ENCODE measurements at regions not wholly inside any gene's neighbourhood (a gene's known extent, or its start where the extent isn't known, plus 50 kb on each side); places are given as distances from the start of the nearest gene placed in this dataset.

DNA sequence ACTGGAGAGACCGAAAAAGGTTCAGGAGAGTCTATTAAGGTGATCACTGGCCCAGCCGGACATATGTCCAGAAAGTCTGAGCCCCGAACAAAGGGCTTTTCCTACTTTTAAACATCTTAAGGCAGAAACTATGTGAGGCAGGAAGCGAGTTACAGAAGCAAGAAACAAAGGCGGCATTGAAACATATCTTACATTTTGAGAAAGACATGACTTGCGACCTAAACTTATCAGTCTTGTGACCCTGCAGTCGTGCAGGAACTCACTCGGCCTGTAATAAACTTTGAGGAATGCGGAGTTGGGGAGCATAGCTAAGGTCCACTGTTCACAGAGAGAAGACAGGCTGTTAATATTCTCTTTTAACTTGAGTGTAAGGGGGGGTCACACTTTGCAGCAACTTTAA lies 158.7 kb downstream of the TBX22 start:
- TF ChIP-seq POLR2AphosphoS5 (IDR thresholded peaks at IDR 0.05; ENCODE audit: low read depth, low read length), result no peak
- no peak for TF ChIP-seq POLR2A (IDR thresholded peaks at IDR 0.05; ENCODE audit: low read depth, low read length)

All from GM12892 (cell line).